Stimulated activated CD4-positive, alpha-beta T cell treated with anti-CD3 and anti-CD28 coated beads, Interleukin-4, amount 100 ng/mL, for 4 hours (primary cell): ENCODE measurements at regions not wholly inside any gene's neighbourhood (a gene's known extent, or its start where the extent isn't known, plus 50 kb on each side); places are given as distances from the start of the nearest gene placed in this dataset.
A peak's percentile ranks its signal among the peaks of the same experiment; 100 is the strongest.

ENCODE experiments used
- DNase-seq, 2 experiments: peaks; one replicate each; pipeline ENCODE4 v3.0.0-alpha.2; 2020

DNA sequence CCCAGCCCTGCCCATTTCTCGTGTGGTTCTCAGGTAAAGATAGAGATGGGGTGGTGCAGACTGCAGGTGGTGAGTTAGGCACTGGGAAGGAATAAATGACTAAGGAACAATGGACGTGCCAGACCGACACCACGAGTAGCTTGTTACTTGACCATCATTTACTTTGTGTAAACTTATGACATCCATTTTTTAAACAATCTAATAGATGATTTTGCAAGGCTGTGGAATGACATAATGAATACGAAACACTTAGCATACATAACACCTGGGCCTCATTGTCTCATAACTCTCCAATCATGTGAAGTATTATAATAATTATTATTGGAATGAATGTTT, 137.3 kb upstream of the CPEB2 start:
- no peak for DNase-seq

DNA sequence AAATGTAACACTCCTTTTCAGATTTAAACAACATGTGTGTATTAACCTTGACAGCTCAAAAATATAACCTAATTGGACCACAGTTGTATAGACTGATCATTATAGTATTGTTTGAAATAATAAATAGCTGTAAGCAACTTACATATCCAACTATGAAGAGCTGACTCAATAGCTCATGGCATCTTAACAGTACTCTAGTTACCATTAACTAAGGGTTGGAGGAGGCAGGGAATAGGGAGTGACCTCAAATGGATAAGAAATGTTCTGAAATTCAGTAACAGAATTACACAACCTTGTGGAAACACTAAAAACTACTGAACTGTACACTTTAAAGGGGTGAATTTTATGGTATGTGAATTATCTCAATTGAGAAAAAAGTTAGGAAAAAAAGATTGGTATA, 136.5 kb upstream of the CPEB2 start:
- DNase-seq = no peak

- DNase-seq = no peak
Measured at GRCh38 chr4:14867847-14868246, 134.4 kb upstream of the CPEB2 start.

- no peak for DNase-seq
Measured at GRCh38 chr4:14868426-14869395, 133.6 kb upstream of the CPEB2 start.

DNA sequence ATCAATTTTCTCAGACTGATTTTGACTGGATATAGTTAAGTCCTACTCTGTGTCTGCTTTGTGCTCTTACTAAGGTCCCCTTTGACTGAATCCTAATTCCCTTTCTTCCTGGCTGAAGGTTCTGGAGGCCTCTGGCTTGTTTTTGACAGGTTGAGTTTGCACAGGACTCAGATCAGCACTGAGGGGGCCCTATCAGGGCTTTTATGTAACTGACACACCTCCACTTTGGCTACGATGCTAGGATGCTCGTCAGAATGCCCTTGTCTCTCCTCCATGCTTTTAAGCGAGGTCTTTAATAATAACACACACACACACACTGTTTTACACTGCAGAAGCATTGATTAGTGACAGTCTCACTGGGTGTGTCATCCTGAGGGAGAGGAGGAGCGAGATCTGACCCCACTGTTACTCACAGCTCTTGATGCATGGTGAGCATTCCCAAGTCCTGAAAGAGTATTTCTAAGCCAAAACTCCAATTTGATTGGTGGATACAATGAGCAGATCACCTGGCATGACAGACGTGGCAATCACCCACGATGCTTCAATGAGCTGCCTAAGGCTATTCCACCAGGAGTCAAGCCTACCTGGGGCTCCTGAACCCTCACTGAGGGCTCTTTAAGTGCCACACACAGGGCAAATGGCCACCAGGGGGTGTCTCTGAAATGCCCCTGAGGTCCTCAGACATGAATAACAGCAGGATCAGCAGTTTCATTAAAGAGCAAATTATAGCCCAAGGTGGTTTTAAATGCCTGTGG, 130.4 kb upstream of the CPEB2 start:
- peak; percentile 8 to 18 for DNase-seq

DNA sequence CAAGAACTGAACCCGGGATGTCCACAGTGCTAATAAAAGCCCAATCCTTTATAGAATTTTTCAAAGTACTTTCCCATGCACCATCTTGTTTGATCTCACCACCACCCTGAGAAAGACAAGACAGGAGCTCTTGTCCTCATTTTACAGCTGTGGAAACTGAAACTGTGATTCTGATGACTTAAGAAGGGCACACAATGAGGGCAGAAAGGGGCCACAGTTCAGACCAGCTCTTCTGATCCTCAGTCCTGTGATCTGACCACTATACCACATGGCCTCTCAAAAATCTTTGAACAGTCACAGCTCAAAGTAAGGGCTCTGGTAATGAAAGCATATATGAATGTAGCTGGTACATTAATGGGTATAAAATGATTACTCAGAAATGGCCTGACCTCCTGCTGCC, 127.3 kb upstream of the CPEB2 start:
- no peak for DNase-seq

DNA sequence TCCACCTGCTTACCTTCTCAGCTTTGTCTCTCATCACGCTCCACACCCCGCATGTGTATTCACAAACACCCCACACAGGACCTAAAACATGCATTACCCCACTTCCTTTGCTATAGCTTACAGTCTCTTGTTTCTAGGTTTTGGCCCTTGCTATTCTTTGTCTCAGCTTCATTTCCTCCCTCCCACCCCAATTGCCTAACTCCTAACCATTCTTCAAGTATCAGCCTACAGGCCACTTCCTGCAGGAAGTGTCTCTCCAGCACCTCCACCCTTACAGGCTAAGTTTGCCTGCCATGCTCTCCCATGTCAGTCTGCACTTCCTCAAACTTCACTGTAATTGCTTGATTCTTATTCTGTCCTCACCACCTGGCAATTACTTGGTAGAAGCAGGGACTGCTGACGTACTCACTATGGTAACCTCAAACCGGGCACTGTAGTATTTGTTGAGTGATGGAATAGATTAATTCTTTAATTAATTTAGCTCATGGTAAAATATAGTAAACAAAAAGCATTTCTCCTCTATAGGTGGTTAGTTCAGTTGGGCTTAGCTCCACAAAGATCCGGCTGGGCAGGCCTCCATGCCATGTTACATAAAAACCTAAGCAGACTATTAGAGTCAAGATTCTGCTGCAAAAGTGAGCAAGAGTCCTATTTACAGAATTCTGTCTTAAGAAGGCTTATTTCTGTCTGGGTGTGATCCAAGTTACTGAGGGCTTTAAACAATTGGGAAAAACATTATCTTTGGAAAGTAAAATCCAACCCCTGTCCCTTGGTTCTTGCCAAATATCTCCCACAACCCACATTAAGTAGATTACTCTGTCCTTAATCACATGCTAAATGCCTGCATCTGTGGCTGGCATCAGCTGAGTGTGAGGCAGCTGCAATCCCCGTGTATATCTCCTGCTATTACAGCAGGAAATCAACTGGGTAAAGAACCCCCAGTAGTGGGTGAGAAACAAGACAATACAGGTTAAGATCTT, 124.7 kb upstream of the CPEB2 start:
- no peak for DNase-seq

GRCh38 chr4:14878681-14879080, 123.6 kb upstream of the CPEB2 start:
- no peak for DNase-seq

- no peak for DNase-seq
Measured at GRCh38 chr4:14879683-14880082, 122.6 kb upstream of the CPEB2 start.

GRCh38 chr4:14880805-14881204, 121.5 kb upstream of the CPEB2 start:
- DNase-seq = no peak

- no peak for DNase-seq
Measured at GRCh38 chr4:14883166-14883565, 119.1 kb upstream of the CPEB2 start.

GRCh38 chr4:14883661-14884060, 118.6 kb upstream of the CPEB2 start:
- DNase-seq = no peak

DNA sequence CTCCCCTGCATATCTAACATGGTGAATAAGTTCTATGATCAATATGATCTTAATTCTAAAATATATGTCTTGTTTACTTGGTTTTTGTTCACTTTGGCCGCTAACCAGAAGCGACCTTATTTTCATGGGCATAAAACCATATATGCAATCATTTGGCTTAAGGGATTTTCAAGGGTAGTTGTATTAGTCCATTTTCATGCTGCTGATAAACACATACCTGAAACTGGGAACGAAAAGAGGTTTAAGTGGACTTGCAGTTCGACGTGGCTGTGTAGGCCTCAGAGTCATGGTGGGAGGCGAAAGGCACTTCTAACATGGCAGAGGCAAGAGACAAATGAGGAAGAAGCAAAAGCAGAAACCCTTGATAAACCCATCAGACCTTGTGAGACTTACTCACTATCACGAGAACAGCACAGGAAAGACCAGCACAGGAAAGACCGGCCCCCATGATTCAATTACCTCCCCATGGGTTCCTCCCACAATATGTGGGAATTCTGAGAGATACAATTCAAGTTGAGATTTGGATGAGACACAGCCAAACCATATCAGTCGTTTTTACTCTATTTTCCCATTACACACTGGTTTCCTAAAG, 114.3 kb upstream of the CPEB2 start:
- no peak for DNase-seq

DNA sequence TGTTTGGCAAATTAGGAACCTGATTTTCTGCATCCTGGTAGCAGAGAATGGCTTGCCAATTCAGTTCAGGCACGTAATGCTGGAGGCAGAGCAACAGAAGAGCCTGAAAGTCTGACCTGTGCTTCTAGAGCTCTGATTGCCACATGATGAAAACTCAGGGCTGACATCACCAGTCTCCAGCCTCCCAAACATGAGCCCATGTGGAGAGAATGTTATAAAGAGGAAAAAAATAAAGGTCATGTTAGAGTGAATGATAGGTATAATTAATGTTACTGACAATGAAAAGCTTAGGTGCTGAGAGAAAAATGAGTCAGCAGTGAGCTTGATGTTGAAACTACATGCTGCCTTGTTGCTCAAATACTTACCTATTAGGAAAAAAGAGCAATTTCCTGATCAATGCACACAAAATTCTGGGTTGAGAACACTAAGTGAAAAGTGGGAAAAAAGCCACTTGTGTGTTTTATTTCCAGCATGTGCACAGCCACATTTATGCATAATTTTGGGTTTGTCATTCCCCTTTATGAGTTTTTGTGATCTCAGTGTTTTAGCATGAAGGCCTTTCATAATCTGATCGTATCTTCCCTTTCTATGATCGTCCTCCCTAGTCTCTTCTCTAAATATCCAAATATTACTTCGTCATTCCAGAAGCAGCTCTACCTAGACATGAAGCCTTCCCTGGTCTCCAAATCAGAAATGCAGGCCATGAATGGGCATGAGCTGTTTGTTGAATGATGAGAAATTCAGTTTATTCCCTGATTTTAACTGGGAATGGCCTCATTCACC, 113.3 kb upstream of the CPEB2 start:
- no peak for DNase-seq

DNA sequence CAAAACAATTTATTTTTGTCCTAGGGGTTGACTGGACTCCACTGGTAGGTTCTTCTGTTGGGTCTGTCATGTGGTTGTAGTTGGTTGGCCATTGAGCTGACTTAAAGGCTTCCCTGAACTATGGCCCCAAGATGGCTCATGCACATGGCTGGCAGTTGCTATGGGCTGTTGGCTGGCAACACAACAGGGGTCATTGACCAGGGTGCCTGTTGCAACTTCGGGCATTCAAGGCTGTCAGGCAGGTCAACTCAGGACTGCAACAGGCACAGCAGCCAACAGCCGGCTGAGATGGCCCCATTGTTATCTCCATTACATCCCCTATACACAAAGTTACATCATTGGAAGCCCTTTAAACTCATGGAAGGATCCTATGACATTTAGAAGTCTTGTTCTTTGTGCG, 109.7 kb upstream of the CPEB2 start:
- no peak for DNase-seq

- DNase-seq = no peak
Measured at GRCh38 chr4:14893713-14894112, 108.6 kb upstream of the CPEB2 start.

DNA sequence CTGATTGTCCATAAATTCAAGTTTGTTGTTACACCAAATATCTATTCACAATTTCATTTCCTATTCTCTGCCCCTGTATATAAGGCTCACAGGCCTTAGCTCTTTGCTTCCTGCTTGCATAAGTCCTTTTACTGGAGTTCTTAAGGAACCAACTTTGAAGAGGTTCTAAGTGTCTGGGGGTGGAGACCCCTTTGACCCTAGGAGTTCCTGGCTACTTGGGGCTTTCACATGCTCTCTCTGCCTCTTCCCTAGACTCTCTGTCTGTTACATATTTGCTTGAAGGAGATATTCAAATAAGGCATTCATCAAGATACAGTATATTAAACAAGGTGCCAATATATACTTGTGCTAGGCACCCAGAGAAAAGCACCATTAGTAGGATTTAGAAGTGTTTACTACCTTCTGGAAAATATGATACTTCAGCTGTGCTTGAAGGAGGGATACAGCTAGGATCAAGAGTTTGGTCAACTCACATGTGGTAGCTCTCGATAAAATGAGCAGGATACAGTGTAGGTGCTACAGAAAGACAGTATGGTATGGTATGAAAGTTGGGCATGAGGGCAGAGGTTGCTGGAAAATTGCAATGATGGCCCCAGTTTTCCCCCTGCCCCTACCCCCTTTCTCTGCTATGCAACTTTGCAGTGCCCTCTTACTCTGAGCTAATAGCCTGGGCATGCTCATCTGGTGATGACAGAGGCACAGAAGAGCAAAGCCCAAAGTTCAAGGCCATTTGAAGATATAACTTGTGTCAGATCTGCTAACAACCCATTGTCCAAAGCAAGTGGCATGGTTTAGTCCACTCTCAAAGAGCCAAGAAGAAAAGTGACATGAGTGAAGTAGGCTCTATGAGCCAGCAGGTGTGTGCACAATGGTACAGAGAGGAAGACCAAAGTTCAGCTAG, 107.6 kb upstream of the CPEB2 start:
- DNase-seq = no peak

DNA sequence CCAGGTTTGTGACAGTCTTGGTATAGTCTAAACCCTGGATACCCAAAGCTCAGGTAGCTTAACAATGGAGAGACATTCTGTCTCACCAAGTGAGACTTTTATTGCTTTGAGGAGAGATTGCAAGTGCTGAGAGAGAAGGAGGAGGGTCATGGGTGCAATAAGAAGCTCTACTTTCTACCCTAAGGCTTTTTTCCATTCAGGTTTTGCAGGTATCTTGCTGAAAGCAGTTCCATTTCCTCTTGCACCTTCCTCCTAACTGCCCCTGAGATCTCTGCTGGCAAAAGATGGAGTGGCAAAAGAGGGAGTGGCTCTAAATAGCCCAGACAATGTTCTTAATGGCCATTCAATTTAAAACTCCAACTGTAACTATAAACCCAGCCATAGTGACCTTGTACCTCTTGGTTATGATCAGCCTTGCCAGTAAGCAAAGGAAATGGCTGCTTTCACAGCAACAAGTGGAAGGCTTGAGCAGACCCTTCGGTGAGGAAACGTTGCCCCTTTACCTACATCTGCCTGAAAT, 105.6 kb upstream of the CPEB2 start:
- no peak for DNase-seq

DNA sequence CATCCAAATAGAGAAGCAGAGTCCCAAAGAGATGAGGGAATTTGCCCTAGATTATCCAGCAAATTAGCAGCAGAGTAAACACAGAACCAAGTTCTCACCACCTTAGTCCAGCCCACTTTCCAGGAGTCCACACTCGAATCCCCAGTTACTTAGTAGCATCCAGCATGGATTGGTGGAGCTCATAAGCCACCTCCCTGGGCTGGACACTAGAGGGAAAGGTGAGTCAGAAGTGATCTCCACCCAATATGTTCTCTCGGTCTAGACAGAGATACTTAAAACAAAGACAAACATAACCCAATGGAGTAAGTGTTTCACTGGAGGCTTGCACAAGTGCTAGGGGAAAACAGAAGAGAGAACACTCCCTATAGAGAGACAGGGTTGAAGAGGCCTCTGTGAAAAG, 105.1 kb upstream of the CPEB2 start:
- no peak for DNase-seq

DNA sequence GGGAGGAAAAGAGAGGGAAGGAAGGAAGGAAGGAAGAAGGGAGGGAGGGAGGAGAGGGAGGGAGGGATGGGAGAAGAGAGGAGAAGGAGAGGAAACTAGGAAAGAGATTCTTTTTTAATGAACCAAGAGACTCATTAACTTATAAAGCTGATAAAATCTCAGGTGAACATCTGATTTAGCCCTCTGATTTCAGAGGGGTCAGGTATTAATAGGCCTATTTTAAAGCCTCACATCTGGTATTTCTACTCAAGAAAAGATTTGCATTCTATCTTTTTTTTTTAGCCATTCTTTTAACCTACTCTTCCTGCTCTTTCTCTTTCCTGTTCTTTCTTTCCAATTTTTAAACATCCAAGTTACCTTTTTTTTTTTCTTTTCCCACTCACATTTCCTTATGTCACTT, 103.3 kb upstream of the CPEB2 start:
- DNase-seq = no peak
